Left ventricle myocardium superior (tissue), 1 donor: ENCODE measurements at regions not wholly inside any gene's neighbourhood (a gene's known extent, or its start where the extent isn't known, plus 50 kb on each side); places are given as distances from the start of the nearest gene placed in this dataset.
"Not testable (repeated sequence)": the region's sequence is repeated elsewhere in the genome, so short reads cannot be mapped to it uniquely, and the experiment has no call there.

Source experiments
- ATAC-seq: fragments of 200-7000 bp; cut with Tn5 transposase; one replicate; pipeline ENCODE4 v1.9.1; 2020; ENCODE audit warnings: mild to moderate bottlenecking, moderate library complexity
- DNase-seq: peaks from one replicate; pipeline ENCODE4 v3.0.0-alpha.2; 2020
- intact Hi-C: fragments of 100-400 bp; cut with micrococcal nuclease; formaldehyde crosslinking; loops from one replicate; pipeline ENCODE4 v1.11.0; 2022
- donor health status: DM: no; HTN: yes; CAD: no; lungs with severe emphysema.

DNA sequence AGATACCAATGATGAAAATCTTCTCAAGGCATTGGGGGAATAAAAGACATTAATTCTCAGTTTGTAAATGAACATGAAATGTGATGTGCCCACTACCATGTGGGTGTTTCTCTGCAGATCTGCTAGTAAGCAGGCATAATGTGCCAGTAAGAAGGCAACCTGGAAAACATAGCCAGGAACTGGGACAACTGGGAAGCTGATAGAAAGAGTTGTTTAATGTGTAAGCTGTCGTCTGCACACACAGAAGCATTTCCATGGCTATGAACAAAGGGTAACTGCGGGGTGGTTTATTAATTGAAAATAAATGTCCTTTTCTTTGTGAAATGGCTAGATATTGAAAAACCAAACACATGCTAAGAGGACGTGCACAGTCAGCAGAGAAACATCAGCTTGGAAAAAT, 52.0 kb downstream of the ZC3H11B start:
- intact Hi-C loops = loop anchor here (10.0 kb wide), 1 partner anchor 1216 kb away; the partner anchor contains the start of gene TGFB2
- no peak for DNase-seq
- ATAC-seq = no peak

DNA sequence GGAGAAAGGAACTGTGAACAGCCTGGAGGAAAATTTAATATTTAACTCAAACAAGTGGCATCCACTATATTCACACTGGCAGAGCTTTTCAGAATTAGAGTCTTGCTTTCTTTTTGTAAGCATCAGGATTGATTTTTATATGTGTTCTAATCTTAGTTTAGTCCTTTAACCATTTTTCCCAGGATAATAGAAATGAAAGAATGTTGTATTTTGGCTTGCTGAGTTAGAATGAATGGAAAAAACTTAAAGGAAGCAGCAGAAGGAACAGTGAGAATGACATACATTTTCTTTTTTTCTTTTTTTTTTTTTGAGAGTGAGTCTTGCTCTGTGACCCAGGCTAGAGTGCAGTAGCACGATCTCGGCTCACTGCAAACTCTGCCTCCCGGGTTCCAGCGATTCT, 53.0 kb downstream of the ZC3H11B start:
- intact Hi-C loops = loop anchor here (10.0 kb wide), 1 partner anchor 1215 kb away; the partner anchor contains the start of gene TGFB2
- ATAC-seq (no peak), DNase-seq (no peak)

DNA sequence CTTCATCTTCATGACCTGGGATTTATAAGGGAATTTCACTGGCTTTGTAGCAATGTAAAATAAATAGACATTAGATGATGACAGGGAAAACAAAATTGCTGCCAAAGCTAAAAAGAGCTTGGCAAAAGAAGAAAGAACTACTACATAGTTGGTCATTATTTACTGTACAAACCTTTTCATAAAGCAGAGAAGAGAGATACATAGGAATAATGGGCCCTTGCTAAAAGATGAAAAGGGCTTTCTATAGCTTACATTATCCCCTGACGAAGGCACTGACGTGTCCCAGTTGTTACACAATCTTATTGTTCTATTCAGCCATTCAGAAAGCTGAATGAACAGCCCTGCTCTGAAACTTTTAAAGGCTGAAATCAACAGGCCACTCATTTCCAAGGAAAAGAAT, 57.1 kb downstream of the ZC3H11B start:
- no peak for DNase-seq
- no peak for ATAC-seq
- intact Hi-C loops = no loop called here

DNA sequence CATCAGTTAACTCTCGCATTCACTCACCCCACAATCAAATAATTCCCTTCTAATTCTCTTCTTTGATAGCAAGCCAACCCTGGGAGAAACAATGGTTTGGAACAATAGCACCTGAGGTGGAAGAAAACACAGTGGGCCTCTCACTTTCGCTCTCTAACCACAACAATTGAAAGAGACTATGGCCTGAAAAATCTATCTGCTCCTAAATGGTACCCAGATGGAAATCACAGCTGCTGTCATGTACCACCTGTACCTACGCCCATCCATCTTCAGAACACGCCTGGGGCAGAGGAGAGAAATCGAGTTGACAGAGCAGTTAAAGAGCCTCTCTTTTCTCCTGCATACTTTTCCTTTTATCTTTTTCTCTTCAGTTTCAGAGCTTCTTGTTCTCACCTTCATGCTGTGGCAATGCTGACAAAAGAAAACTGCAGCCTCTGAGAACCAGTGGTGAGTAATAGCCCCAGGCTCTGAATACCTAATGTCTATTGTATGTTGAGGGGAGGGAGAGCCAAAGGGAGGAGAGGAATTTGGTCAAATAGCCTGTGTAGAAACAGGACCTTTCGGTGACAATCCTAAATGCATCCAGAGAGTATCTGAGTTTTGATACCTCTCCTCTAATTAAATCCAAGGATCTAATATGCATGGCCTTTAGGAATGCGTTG, 57.7 kb downstream of the ZC3H11B start:
- ATAC-seq = no peak
- DNase-seq = no peak
- intact Hi-C loops = no loop called here

DNA sequence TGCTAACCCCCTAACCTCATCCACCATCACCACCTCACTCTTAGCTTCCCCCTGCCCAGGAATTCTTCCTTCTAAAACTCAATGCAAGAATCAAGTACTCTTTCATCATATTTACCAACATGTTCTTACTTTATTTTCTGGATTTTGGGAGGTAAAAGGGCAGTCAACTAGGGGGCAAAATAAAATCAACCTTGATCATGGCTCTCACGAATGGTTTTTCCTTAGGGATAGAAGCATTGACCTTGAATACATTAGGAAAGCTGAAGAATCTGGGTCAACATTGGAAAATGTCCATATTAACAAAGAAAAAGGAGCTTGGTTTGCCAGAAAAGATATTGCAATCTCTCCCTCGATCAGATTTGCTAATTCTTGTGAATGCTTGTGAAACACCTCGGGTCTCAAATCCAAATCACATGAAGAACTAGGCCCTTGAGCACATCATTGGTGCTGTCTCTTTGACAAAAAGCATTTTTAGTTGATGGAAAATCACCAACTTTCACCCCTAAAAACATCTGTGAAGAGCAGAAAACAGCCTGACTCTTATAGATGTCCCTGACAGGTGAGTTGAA, 58.9 kb downstream of the ZC3H11B start:
- DNase-seq = no peak
- intact Hi-C loops = no loop called here
- no peak for ATAC-seq

DNA sequence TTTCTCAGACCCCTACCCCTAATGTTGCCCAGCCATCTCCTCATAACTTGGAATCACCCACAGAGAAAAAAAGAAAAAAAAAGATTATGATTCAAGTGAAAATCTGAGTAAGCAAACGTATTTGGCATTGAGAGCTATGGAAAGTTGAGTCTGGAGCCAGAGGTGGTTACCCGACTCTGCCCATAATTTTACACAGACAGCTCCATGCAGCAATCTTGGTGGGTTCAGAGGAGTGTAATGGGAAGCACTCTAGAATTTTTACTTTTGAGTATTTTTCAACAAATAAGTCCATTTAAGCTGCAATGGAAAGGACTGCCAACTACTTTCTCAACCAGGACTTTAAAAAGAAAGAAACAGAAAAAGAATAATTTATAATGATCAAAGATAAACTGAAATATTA, 62.7 kb downstream of the ZC3H11B start:
- intact Hi-C loops = no loop called here
- ATAC-seq = no peak
- DNase-seq = no peak

DNA sequence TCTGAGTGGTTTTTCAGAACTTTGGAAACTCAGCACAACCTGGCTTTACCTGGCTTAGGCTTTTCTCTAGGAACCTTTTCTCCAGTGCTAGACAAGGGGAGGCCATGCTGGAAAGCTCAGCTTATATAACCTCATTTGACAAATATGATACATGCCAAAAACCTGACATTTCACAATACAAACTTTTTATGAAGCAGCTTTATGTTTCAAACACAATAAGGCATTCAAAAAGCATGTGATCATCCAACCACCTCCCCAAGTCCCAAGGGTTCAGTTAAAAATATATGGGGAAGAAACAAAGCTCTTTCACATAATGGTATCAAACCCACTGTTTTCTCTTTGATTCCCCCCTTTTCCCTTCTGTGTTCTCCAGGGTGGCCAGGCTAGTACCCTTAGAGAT, 63.7 kb downstream of the ZC3H11B start:
- DNase-seq = no peak
- intact Hi-C loops = no loop called here
- ATAC-seq = no peak

DNA sequence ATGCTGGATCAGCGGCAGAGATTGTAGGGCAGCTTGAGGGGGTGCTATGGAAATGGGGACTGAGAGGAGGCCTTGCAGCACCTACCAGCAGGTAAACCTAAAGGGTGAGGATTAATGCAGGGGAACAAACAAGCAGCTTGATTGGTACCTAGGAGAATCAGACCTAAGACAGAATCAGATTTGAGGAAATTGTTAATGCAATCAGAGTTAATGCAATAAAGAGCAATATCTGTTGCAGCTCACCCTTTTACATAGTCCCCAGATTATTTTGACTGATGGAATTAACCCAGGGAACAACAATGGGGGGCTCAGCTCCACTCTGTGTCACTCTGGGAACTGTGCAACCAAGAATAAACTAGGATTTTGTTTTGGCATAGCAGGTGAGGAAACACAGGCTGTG, 64.5 kb downstream of the ZC3H11B start:
- no peak for ATAC-seq
- DNase-seq = no peak
- intact Hi-C loops = no loop called here

DNA sequence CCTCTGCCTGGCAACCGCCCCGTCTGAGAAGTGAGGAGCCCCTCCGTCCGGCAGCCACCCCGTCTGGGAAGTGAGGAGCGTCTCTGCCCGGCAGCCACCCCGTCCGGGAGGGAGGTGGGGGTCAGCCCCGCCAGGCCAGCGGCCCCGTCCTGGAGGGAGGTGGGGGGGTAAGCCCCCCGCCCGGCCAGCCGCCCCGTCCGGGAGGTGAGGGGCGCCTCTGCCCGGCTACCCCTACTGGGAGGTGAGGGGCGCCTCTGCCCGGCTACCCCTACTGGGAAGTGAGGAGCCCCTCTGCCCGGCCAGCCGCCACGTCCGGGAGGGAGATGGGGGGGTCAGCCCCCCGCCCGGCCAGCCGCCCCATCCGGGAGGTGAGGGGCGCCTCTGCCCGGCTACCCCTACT, 67.1 kb downstream of the ZC3H11B start:
- intact Hi-C loops, ATAC-seq, DNase-seq: not testable (repeated sequence)

DNA sequence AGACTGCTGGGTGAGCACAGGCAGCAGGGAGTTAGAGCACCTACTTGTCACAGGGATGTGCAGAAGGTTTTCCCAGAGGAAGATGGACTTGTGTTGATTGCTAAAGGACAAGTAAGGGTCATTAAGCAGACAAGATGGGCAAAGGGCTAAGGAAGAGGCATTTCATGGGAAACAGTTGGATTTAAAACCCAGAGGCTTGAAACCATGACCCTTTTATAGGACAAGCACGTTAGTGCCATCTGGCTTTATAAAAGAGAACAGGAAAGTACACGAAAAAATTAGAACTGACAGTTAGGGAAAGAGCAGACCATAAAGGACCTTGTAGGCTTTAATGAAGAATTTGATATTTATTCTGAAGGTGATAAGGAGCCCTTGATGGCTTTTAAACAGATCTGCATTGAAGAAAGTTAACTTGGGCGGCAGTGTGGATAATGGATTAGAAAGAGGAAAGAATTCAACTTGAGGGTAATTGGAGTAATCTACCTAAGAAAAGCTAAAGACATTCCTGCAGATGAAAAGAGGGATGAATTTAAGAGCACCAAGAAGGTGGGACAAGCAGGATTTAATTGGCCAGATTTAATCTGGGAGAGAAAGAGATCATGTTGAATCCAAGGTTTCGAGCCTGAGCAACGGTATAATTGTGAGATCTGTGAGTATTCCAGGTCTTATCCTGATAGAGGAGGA, 68.6 kb downstream of the ZC3H11B start:
- no peak for ATAC-seq
- intact Hi-C loops = no loop called here
- no peak for DNase-seq

DNA sequence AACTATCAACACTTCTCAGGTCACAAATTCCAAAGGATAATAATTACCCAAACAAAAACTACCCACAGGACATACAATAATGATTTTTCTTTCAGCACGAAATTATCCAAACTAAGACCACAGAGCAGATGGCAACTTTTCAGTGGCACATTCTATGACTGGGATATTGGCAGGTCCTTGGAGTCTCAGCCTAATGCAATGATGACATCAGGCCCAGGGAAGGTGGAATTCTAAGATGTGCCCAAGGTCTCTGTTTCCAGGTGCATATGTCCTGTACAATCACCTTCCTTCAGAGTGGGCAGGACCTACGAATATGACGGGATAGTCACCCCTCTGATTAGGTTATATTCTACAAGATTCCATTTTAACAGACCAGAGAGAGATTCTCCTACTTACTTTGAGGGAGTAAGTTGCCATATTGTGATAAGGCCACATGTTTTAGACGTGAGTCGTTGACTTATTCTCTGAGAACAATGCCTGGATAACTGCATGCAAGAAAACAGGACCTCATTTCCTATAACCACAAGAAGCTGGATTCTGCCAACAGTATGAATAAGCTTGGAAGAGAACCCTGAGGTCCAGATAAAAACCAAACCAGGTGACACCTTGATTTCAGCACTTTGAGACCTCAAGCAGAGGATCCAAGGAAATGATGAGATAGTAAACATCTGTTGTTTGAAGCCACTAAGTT, 69.9 kb downstream of the ZC3H11B start:
- DNase-seq (no peak), ATAC-seq (no peak)
- intact Hi-C loops = no loop called here

DNA sequence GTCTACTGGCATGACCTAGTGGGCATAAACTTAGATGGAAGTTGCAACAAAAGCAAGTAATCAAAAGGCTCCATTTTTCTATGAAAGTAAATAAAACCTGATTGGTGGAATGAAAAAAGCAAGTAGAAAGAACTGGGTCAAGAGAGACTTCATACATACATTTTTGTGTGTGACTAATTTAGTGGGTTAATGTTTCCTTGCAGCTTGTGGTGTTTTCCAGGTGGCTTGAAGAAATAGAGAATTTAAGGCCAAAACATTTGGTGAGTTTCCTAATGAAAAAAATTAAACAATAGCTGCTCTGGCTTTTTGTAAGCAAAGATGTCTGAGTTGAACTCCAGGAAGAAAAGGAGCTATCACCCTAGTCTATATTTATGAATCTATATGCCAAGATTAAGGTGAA, 71.0 kb downstream of the ZC3H11B start:
- intact Hi-C loops = no loop called here
- DNase-seq = no peak
- ATAC-seq = no peak

DNA sequence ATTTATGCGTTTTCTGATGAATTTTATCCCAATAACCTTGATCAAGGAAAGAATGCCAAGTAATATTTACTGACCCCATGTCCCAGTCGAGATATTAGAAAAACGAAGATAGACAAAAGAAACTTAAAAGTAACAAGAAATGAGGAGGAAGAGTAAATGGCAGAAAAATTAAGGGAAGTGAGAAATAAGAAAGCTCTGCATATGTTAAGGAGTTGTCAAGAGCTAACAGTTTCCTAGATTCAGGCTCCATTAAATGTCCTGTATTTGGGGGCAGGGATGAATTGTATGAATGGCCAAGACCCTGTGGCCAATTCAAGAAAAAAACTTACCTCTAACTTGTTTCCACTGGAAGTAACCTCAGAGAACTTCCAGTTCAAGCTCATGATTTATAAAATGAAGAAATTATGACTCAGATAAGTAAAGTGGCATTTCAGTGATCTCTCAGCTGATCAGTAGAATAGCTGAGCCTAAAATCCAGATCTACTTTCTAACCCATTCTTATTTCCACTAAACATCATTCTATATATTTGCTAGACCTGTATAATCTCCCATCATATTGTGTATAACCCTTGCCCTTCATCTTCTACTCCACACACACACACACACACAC, 73.2 kb downstream of the ZC3H11B start:
- no peak for ATAC-seq
- no peak for DNase-seq
- intact Hi-C loops = no loop called here

DNA sequence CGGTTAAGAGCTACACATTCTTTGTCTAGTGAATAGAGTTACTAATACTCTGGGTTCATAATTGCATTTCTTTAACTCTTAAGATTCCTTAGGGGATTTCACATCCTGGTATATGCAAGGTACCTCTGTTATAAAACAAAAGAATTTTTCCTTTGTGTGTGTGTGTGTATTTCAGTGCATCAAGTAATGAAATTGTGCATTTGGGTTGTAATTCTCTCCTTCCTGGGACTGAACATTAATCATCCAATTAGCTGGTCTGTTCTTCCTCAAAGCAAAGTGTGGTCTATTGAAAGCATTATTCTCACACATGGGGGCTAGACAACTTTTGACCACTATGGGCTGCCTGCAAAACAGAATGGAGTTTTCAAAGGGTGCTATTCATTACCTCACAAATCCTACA, 74.0 kb downstream of the ZC3H11B start:
- no peak for ATAC-seq
- no peak for DNase-seq
- intact Hi-C loops = no loop called here

DNA sequence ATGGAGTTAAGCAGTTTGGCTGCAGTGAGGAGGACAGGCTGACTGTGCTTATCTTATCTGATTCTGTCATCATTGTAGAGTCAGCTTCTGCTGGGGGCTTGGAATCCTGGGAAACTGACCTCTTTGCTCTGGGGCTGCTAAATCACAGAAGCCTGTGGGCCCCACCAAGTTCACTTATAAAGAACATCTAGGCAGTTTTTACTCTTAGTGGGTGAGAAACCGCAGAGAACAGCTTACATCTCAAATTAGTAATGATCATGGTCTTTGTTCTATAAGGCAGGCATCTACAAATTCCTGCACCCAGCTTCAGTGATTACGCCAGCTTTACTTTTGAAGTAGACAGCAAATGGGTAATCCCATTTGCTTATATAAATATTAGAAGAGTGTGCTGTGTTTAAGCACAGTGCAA, 75.7 kb downstream of the ZC3H11B start:
- ATAC-seq (no peak), DNase-seq (no peak)
- intact Hi-C loops = no loop called here

DNA sequence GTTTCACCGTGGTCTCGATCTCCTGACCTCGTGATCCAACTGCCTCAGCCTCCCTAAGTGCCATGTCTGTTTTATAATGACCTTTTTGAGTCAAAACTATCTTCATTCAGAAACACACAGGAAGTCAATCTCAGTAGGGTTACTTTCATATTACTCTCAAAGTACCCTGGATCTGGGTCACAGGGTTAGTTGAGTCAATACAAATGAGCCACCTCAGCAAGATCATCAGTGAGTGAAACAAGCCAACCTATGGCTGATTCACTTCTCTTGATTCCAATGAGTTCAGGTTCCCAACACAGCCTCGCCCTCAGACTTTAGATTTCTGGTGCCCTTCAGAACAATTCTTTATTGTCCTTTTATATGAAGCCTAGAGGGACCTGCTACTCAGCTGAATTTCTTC, 76.9 kb downstream of the ZC3H11B start:
- ATAC-seq (no peak), DNase-seq (no peak)
- intact Hi-C loops = no loop called here

DNA sequence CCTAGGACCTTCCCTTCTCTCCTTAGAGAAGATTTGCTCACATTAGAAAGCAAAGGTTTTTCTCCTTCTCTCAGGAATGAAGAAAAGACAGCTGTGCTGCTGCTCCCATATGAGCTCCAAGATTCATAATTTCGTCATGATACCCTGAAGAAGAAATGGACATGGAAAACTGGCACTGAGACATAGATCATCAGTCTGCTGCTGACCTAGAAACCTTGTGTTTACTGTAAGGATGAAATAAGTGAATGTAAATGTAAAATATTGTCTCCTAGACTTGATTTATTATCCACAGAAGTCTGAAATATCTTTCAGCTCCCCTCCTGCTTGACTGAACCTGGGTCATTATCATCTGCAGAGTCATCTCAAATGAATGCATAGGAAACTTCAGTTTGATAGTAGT, 77.9 kb downstream of the ZC3H11B start:
- ATAC-seq (no peak), DNase-seq (no peak)
- intact Hi-C loops = no loop called here

DNA sequence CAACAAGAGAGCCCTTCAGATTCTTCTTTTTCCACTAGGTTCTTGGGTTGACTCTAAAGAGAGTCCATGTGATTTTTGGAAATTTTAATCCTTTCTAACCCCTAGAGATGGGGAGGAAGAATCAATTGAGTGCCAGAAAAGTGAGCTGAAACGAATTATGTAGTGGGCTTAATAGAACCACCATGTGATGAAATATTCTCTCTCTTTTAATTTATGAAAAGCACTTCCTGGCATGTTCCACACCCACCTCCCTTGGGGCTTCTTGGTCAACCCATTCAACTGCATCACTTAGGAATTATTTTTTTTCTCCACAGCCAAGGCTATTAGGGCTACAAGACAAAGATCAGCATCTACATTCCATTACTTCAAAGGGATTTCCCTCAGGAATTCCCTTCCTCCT, 79.6 kb downstream of the ZC3H11B start:
- intact Hi-C loops = no loop called here
- DNase-seq (no peak), ATAC-seq (peak; percentile 89)

DNA sequence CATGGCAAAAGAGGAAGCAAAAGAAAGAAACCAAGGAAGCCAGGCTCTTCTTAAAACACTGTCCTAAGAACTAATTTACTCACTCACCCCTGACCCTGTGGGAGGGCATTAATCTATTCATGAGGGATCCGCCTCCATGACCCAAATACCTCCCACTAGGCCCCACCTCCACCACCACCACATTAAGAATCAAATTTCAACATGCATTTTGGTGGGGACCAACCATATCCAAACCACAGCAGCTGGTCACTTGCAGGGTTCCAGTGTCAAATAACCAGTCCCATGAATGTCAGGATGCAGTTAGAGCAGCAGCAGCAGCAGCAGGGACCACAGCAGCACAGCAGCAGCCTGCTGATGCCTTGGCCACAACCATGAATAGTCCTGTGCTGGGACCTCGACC, 83.8 kb downstream of the ZC3H11B start:
- ATAC-seq (no peak), DNase-seq (no peak)
- intact Hi-C loops = no loop called here

DNA sequence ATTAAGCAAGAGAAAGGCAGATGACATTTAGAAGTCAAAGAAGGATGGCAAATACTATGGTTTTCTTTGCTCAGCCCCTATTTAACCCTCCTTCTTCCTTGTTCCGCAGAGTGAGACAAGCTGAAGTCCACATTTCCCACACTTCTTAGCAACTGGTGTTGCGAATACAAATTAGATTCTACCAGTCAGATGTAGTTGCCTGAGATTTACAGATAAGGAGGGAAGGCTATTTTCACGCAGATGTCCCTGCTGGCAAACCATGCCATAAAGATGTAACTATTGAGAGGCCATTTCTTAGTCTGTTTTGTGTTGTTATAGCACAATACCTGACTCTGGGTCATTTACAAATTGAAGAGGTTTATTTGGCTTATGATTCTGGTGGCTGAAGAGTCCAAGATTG, 84.3 kb downstream of the ZC3H11B start:
- no peak for DNase-seq
- no peak for ATAC-seq
- intact Hi-C loops = no loop called here
